ENCODE measurements at regions not wholly inside any gene's neighbourhood (a gene's known extent, or its start where the extent isn't known, plus 50 kb on each side); places are given as distances from the start of the nearest gene placed in this dataset.
A peak's percentile ranks its signal among the peaks of the same experiment; 100 is the strongest.

GRCh38 chr6:75546381-75546780 is 52.8 kb upstream of the FILIP1 start:
- H3K27ac ChIP-seq = no peak overlapping the region
- TF ChIP-seq CTCF (conservative IDR thresholded peaks at IDR 0.05) = peak; percentile 57
- no peak for TF ChIP-seq ZFX (IDR thresholded peaks at IDR 0.05)

GRCh38 chr6:75550544-75551167 is 51.0 kb upstream of the SENP6 start:
- no peak overlapping the region for H3K27ac ChIP-seq
- TF ChIP-seq CTCF (conservative IDR thresholded peaks at IDR 0.05) = no peak
- no peak for TF ChIP-seq ZFX (IDR thresholded peaks at IDR 0.05)

- H3K27ac ChIP-seq = no peak overlapping the region
- no peak for TF ChIP-seq CTCF (conservative IDR thresholded peaks at IDR 0.05)
Measured at GRCh38 chr6:75551367-75551952, 50.2 kb upstream of the SENP6 start.

Data from C4-2B (cell line).